Right renal cortex interstitium (tissue), 3 donors: ENCODE measurements at regions not wholly inside any gene's neighbourhood (a gene's known extent, or its start where the extent isn't known, plus 50 kb on each side); places are given as distances from the start of the nearest gene placed in this dataset.
A peak's percentile ranks its signal among the peaks of the same experiment; 100 is the strongest.

Source experiments
- DNase-seq, 3 donors: peaks; one replicate each; pipeline ENCODE4 v3.0.0-alpha.2; 2013; ENCODE audit warnings: low read depth in 3 of 3, low spot score in 2 of 3

- peak; percentile 27 to 50 (median 36) for DNase-seq
Observed at GRCh38 chr4:74640111-74640903, 154.0 kb downstream of the BTC start.

- DNase-seq, result no peak
Observed at GRCh38 chr4:74642006-74642405, 152.3 kb downstream of the BTC start.

GRCh38 chr4:74649193-74649592 lies 145.1 kb downstream of the BTC start:
- no peak for DNase-seq

- no peak for DNase-seq
Observed at GRCh38 chr4:74651198-74651597, 143.1 kb downstream of the BTC start.

- no peak for DNase-seq
Observed at GRCh38 chr4:74653331-74654229, 140.7 kb downstream of the BTC start.

- no peak for DNase-seq
Observed at GRCh38 chr4:74654230-74654681, 140.1 kb downstream of the BTC start.

- DNase-seq, result no peak
Observed at GRCh38 chr4:74656596-74656995, 137.7 kb downstream of the BTC start.

- DNase-seq, result no peak
Observed at GRCh38 chr4:74658116-74658515, 136.2 kb downstream of the BTC start.

GRCh38 chr4:74659576-74660411 lies 134.5 kb downstream of the BTC start:
- DNase-seq, result no peak

GRCh38 chr4:74660866-74661265 lies 133.5 kb downstream of the BTC start:
- DNase-seq, result no peak

GRCh38 chr4:74661427-74662201 lies 132.7 kb downstream of the BTC start:
- DNase-seq, result no peak

GRCh38 chr4:74663631-74664030 lies 130.7 kb downstream of the BTC start:
- DNase-seq, result no peak

GRCh38 chr4:74665346-74665745 lies 129.0 kb downstream of the BTC start:
- DNase-seq, result no peak

GRCh38 chr4:74665876-74666275 lies 128.4 kb downstream of the BTC start:
- no peak for DNase-seq

- no peak for DNase-seq
Observed at GRCh38 chr4:74667438-74667837, 126.9 kb downstream of the BTC start.

GRCh38 chr4:74667944-74668343 lies 126.4 kb downstream of the BTC start:
- DNase-seq, result no peak

GRCh38 chr4:74669702-74670101 lies 124.6 kb downstream of the BTC start:
- DNase-seq, result no peak

- no peak for DNase-seq
Observed at GRCh38 chr4:74670583-74670982, 123.7 kb downstream of the BTC start.

GRCh38 chr4:74671080-74671698 lies 123.1 kb downstream of the BTC start:
- no peak for DNase-seq

- DNase-seq, result no peak
Observed at GRCh38 chr4:74674750-74675149, 119.6 kb downstream of the BTC start.
